ENCODE measurements at regions not wholly inside any gene's neighbourhood (a gene's known extent, or its start where the extent isn't known, plus 50 kb on each side); places are given as distances from the start of the nearest gene placed in this dataset.

GRCh38 chr18:68467957-68468356, 247.0 kb downstream of the TMX3 start:
- Histone ChIP-seq H3K4me3 (no peak overlapping the region), H3K27ac (no peak overlapping the region), H3K9me3 (no peaks in the 10 kb centered on the region), H3K36me3 (no peaks in the 10 kb centered on the region), H3K27me3 (no peaks in the 10 kb centered on the region), H3K4me1 (no peaks in the 10 kb centered on the region)
- TF ChIP-seq POLR2A (IDR thresholded peaks at IDR 0.05): no peak
- DNase-seq: no peak

- Histone ChIP-seq H3K36me3 (no peaks in the 10 kb centered on the region), H3K4me1 (no peaks in the 10 kb centered on the region), H3K9me3 (no peaks in the 10 kb centered on the region), H3K27me3 (no peaks in the 10 kb centered on the region), H3K4me3 (no peak overlapping the region), H3K27ac (no peak overlapping the region)
- TF ChIP-seq CTCF (IDR thresholded peaks at IDR 0.05) (no peak), POLR2A (IDR thresholded peaks at IDR 0.05) (no peak)
- DNase-seq: no peak
These were observed 247.6 kb downstream of the TMX3 start for GRCh38 chr18:68467329-68467728.

- Histone ChIP-seq H3K4me3 (no peak overlapping the region), H3K4me1 (no peaks in the 10 kb centered on the region), H3K27me3 (no peaks in the 10 kb centered on the region), H3K36me3 (no peaks in the 10 kb centered on the region), H3K27ac (no peak overlapping the region), H3K9me3 (no peaks in the 10 kb centered on the region)
- TF ChIP-seq POLR2A (IDR thresholded peaks at IDR 0.05): no peak
- TF ChIP-seq CTCF (IDR thresholded peaks at IDR 0.05): no peak
- no peak for DNase-seq
These were observed 248.2 kb downstream of the TMX3 start for GRCh38 chr18:68466672-68467071.

- H3K4me1 ChIP-seq: no peaks in the 10 kb centered on the region
- H3K9me3 ChIP-seq: no peaks in the 10 kb centered on the region
- H3K27me3 ChIP-seq: no peaks in the 10 kb centered on the region
- no peaks in the 10 kb centered on the region for H3K36me3 ChIP-seq
- DNase-seq: no peak
- TF ChIP-seq CTCF (IDR thresholded peaks at IDR 0.05) (no peak), POLR2A (IDR thresholded peaks at IDR 0.05) (no peak)
- no peak overlapping the region for H3K27ac ChIP-seq
- no peak overlapping the region for H3K4me3 ChIP-seq
These were observed 252.1 kb downstream of the TMX3 start for GRCh38 chr18:68462766-68463165.

- Histone ChIP-seq H3K4me3 (no peak overlapping the region), H3K9me3 (no peaks in the 10 kb centered on the region), H3K4me1 (no peaks in the 10 kb centered on the region), H3K36me3 (no peaks in the 10 kb centered on the region), H3K27me3 (no peaks in the 10 kb centered on the region), H3K27ac (no peak overlapping the region)
- TF ChIP-seq CTCF (IDR thresholded peaks at IDR 0.05) (no peak), POLR2A (IDR thresholded peaks at IDR 0.05) (no peak)
- DNase-seq: no peak
These were observed 252.8 kb downstream of the TMX3 start for GRCh38 chr18:68462148-68462547.

- Histone ChIP-seq H3K36me3 (no peaks in the 10 kb centered on the region), H3K4me3 (no peak overlapping the region), H3K27me3 (no peaks in the 10 kb centered on the region), H3K27ac (no peak overlapping the region), H3K9me3 (no peaks in the 10 kb centered on the region), H3K4me1 (no peaks in the 10 kb centered on the region)
- DNase-seq: no peak
- TF ChIP-seq CTCF (IDR thresholded peaks at IDR 0.05): no peak
- no peak for TF ChIP-seq POLR2A (IDR thresholded peaks at IDR 0.05)
These were observed 253.4 kb downstream of the TMX3 start for GRCh38 chr18:68461481-68462018.

Measured in Peyer's patch (tissue), 4 donors.